WTC11 (cell line): ENCODE measurements at regions not wholly inside any gene's neighbourhood (a gene's known extent, or its start where the extent isn't known, plus 50 kb on each side); places are given as distances from the start of the nearest gene placed in this dataset.

Source experiments
- ARID4B ChIP-seq: sonication (generic); formaldehyde crosslinking; IDR thresholded peaks from 2 replicates; pipeline ENCODE4 v1.8.0; 2023; ENCODE audit warnings: missing genetic modification reagents, mild to moderate bottlenecking, borderline replicate concordance
- ATF6 ChIP-seq: sonication (generic); formaldehyde crosslinking; IDR thresholded peaks from 2 replicates; pipeline ENCODE4 v1.8.1; 2023; ENCODE audit warnings: mild to moderate bottlenecking, missing genetic modification reagents
- CBFB ChIP-seq: sonication (generic); formaldehyde crosslinking; IDR thresholded peaks from 2 replicates; pipeline ENCODE4 v1.8.1; 2022; ENCODE audit warnings: mild to moderate bottlenecking, low read depth, missing genetic modification reagents
- CTCF ChIP-seq: fragments of 200-600 bp; IDR thresholded peaks from 2 replicates; pipeline ENCODE4 v1.8.0; 2022; ENCODE audit warnings: antibody characterized with exemption
- GTF2I ChIP-seq: fragments of 250-450 bp; sonication (Bioruptor Pico); conservative IDR thresholded peaks from 2 replicates; pipeline ENCODE4 v1.4.0; 2021; ENCODE audit warnings: mild to moderate bottlenecking
- IRF2 ChIP-seq: sonication (generic); formaldehyde crosslinking; IDR thresholded peaks from 2 replicates; pipeline ENCODE4 v1.8.0; 2022; ENCODE audit warnings: low read depth, missing genetic modification reagents, borderline replicate concordance
- MAX ChIP-seq: sonication (generic); formaldehyde crosslinking; IDR thresholded peaks from 2 replicates; pipeline ENCODE4 v1.8.0; 2022; ENCODE audit warnings: mild to moderate bottlenecking, missing genetic modification reagents
- NR3C1 ChIP-seq: sonication (generic); formaldehyde crosslinking; conservative IDR thresholded peaks from 2 replicates; pipeline ENCODE4 v1.8.1; 2023; ENCODE audit warnings: low read depth, mild to moderate bottlenecking, missing genetic modification reagents
- PREB ChIP-seq: sonication (generic); formaldehyde crosslinking; IDR thresholded peaks from 2 replicates; pipeline ENCODE4 v1.8.1; 2022; ENCODE audit warnings: mild to moderate bottlenecking, missing genetic modification reagents, moderate library complexity, borderline replicate concordance
- SP1 ChIP-seq: sonication (generic); formaldehyde crosslinking; conservative IDR thresholded peaks from 2 replicates; pipeline ENCODE4 v1.8.1; 2022; ENCODE audit warnings: missing genetic modification reagents
- USF2 ChIP-seq: sonication (generic); formaldehyde crosslinking; IDR thresholded peaks from 2 replicates; pipeline ENCODE4 v1.8.1; 2023; ENCODE audit warnings: mild to moderate bottlenecking, missing genetic modification reagents, moderate library complexity
- ZNF138 ChIP-seq: sonication (generic); formaldehyde crosslinking; conservative IDR thresholded peaks from 2 replicates; pipeline ENCODE4 v1.8.1; 2022; ENCODE audit warnings: mild to moderate bottlenecking, moderate library complexity, missing genetic modification reagents
- ZNF263 ChIP-seq: sonication (generic); formaldehyde crosslinking; IDR thresholded peaks from 2 replicates; pipeline ENCODE4 v1.8.1; 2022; ENCODE audit warnings: low read depth, mild to moderate bottlenecking, moderate library complexity, missing genetic modification reagents
- TF ChIP-seq, protein P1 (sequence below): sonication (generic); formaldehyde crosslinking; IDR thresholded peaks from 2 replicates; pipeline ENCODE4 v1.8.1; 2023; ENCODE audit warnings: mild to moderate bottlenecking, missing genetic modification reagents, moderate library complexity

DNA sequence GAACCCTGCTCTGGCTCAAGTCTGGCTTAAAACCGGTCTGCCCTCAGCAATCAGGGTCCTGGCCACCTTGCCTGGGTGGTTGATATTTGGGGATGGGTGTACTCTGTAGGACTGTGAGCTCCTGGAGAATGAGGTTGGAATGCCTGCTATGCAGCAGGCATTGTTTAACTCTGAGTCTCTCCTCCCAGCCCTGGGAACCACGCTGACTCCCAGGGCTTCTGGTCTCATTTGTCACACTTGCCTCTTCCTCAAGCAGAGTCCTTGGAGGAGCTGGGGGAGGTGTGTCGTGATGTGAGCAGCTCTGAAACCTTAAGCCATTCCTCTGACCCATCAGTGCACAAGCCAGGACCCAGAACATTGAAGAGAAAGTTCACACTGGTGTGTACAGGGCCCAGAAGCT, 340.1 kb downstream of the MN1 start:
- TF ChIP-seq IRF2 (CRISPR knock-in tag) (no peak), ARID4B (CRISPR knock-in tag) (no peak), PREB (CRISPR knock-in tag) (no peak), CBFB (CRISPR knock-in tag) (no peak), CTCF (no peak), MAX (peak; percentile 32; the same call in 1 of the 2 replicates), SP1 (no peak), USF2 (CRISPR knock-in tag) (no peak), GTF2I (CRISPR knock-in tag) (no peak), ZNF263 (CRISPR knock-in tag) (no peak), ZNF138 (CRISPR knock-in tag) (no peak), ATF6 (CRISPR knock-in tag) (no peak), NR3C1 (CRISPR knock-in tag) (no peak)
- TF ChIP-seq, protein P1, sequence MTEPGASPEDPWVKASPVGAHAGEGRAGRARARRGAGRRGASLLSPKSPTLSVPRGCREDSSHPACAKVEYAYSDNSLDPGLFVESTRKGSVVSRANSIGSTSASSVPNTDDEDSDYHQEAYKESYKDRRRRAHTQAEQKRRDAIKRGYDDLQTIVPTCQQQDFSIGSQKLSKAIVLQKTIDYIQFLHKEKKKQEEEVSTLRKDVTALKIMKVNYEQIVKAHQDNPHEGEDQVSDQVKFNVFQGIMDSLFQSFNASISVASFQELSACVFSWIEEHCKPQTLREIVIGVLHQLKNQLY, result no peak
